SU-DHL-6 (cell line): ENCODE measurements at regions not wholly inside any gene's neighbourhood (a gene's known extent, or its start where the extent isn't known, plus 50 kb on each side); places are given as distances from the start of the nearest gene placed in this dataset.

Experiments used
- H2AFZ ChIP-seq: fragments of 200-600 bp; sonication (generic); 2 replicates; pipeline ENCODE4 v1.6.1; 2014; ENCODE audit warnings: low read depth, mild to moderate bottlenecking, moderate library complexity, mixed read lengths, antibody characterized with exemption, low read length; ENCODE audit not compliant: severe bottlenecking
- H3F3A ChIP-seq: fragments of 200-600 bp; shearing (Covaris generic); 2 replicates; pipeline ENCODE4 v1.6.0; 2016; ENCODE audit warnings: antibody characterized with exemption, mild to moderate bottlenecking; ENCODE audit not compliant: insufficient read depth
- H3K27ac ChIP-seq: fragments of 200-600 bp; sonication (generic); 2 replicates; pipeline ENCODE4 v1.5.1; 2016; ENCODE audit warnings: low read depth, mild to moderate bottlenecking, low read length, moderate library complexity, mixed read lengths
- H3K27me3 ChIP-seq: fragments of 200-600 bp; sonication (generic), shearing (Covaris generic); 2 replicates; pipeline ENCODE4 v1.6.0; 2014; ENCODE audit warnings: mild to moderate bottlenecking, low read length
- H3K36me3 ChIP-seq: fragments of 200-600 bp; sonication (generic); 2 replicates; pipeline ENCODE4 v1.6.1; 2014; ENCODE audit warnings: mild to moderate bottlenecking, low read length, mixed read lengths
- H3K4me2 ChIP-seq: fragments of 300-600, 200-600 bp; shearing (Covaris generic), sonication (generic); 2 replicates; pipeline ENCODE4 v1.6.0; 2014; ENCODE audit warnings: low read length, low read depth, mild to moderate bottlenecking; ENCODE audit not compliant: poor library complexity, severe bottlenecking
- H3K4me3 ChIP-seq: fragments of 200-600 bp; sonication (generic); 2 replicates; pipeline ENCODE4 v1.5.1; 2014; ENCODE audit warnings: antibody characterized with exemption, low read length, mild to moderate bottlenecking, mixed read lengths; ENCODE audit not compliant: insufficient read depth, poor library complexity, severe bottlenecking
- H3K79me2 ChIP-seq: fragments of 200-600 bp; sonication (generic); 2 replicates; pipeline ENCODE4 v1.6.1; 2014; ENCODE audit warnings: mild to moderate bottlenecking, low read length, moderate library complexity; ENCODE audit not compliant: insufficient read depth
- H3K9ac ChIP-seq: fragments of 200-600 bp; sonication (generic); 2 replicates; pipeline ENCODE4 v1.7.0; 2014; ENCODE audit warnings: mild to moderate bottlenecking, low read length
- H3K9me2 ChIP-seq: fragments of 200-600 bp; sonication (generic); replicated peaks from 2 replicates; pipeline ENCODE4 v1.6.1; 2014; ENCODE audit warnings: low read length; ENCODE audit not compliant: insufficient read depth
- H3K9me3 ChIP-seq: fragments of 200-600 bp; sonication (generic); 2 replicates; pipeline ENCODE4 v1.6.1; 2014; ENCODE audit warnings: low read length, mixed read lengths; ENCODE audit not compliant: insufficient read depth
- H4K20me1 ChIP-seq: fragments of 200-600 bp; sonication (generic); 2 replicates; pipeline ENCODE4 v1.6.1; 2014; ENCODE audit warnings: low read depth, mild to moderate bottlenecking, antibody characterized with exemption, low read length, moderate library complexity, mixed read lengths
- EZH2phosphoT487 ChIP-seq: fragments of 200-600 bp; sonication (generic), shearing (Covaris generic); conservative IDR thresholded peaks from 2 replicates; pipeline ENCODE4 v1.6.1; 2018; ENCODE audit warnings: mild to moderate bottlenecking, antibody characterized with exemption, low read length, moderate library complexity, mixed read lengths
- TF ChIP-seq, protein P1 (sequence below): fragments of 200-600 bp; sonication (generic); IDR thresholded peaks from one replicate; pipeline ENCODE4 v1.5.1; 2017; ENCODE audit warnings: antibody characterized with exemption, mild to moderate bottlenecking, low read length, moderate library complexity; ENCODE audit not compliant: insufficient read depth, poor library complexity, severe bottlenecking

DNA sequence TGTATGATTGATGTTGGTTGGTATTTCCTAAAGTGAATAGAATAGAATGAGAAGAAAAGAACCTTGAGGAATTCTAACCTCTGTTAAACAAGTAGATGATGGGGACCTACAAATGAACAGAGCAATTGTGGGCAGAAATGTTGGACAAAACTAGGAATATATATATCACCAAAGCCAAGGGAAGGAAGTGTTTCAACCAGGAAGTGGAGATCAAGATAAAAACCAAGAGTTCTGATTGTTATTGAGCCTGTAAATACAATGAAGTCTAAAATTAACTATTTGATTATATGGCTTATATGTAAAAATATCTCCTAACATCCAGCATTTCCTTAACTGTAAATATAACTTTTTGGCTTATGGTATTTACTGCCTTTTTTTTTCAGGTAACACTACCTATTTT lies 730.0 kb downstream of the SOCS6 start:
- no peaks in the 10 kb centered on the region for H3F3A ChIP-seq
- no peak overlapping the region for H3K27ac ChIP-seq
- H3K4me3 ChIP-seq: no peak overlapping the region
- no peak overlapping the region for H3K9ac ChIP-seq
- no peaks in the 10 kb centered on the region for H3K9me3 ChIP-seq
- H3K79me2 ChIP-seq: no peaks in the 10 kb centered on the region
- H3K36me3 ChIP-seq: no peaks in the 10 kb centered on the region
- H2AFZ ChIP-seq: no peak overlapping the region
- H3K27me3 ChIP-seq: no peaks in the 10 kb centered on the region
- H3K4me2 ChIP-seq: no peak overlapping the region
- TF ChIP-seq, protein P1, sequence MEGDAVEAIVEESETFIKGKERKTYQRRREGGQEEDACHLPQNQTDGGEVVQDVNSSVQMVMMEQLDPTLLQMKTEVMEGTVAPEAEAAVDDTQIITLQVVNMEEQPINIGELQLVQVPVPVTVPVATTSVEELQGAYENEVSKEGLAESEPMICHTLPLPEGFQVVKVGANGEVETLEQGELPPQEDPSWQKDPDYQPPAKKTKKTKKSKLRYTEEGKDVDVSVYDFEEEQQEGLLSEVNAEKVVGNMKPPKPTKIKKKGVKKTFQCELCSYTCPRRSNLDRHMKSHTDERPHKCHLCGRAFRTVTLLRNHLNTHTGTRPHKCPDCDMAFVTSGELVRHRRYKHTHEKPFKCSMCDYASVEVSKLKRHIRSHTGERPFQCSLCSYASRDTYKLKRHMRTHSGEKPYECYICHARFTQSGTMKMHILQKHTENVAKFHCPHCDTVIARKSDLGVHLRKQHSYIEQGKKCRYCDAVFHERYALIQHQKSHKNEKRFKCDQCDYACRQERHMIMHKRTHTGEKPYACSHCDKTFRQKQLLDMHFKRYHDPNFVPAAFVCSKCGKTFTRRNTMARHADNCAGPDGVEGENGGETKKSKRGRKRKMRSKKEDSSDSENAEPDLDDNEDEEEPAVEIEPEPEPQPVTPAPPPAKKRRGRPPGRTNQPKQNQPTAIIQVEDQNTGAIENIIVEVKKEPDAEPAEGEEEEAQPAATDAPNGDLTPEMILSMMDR: no peak
- TF ChIP-seq EZH2phosphoT487: no peak
- no peaks in the 10 kb centered on the region for H4K20me1 ChIP-seq
- no peaks in the 10 kb centered on the region for H3K9me2 ChIP-seq

DNA sequence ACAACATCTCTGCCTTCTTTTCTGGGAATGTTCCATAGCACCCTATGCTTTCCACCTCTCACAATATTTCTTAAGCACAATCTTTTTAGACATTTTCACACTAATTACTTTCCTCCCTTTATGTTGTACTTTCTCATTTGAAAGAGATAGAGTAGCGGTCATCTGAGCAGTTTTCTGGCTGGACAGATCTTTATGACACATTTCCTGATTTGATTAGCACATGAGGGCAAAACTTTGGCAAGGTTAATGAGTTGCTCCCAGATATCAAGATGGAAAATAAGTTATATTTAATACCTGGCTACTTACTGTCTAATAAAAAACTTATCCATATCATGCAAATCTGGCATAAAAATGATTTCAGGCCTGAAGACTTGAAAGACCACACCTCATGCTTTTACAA lies 723.9 kb downstream of the SOCS6 start:
- Histone ChIP-seq H3K4me3 (no peak overlapping the region), H4K20me1 (no peaks in the 10 kb centered on the region), H3K9me3 (no peaks in the 10 kb centered on the region), H3K4me2 (no peak overlapping the region), H3K27me3 (no peaks in the 10 kb centered on the region), H3K27ac (no peak overlapping the region), H3K9me2 (no peaks in the 10 kb centered on the region), H3K79me2 (no peaks in the 10 kb centered on the region), H3K9ac (no peak overlapping the region), H3K36me3 (no peaks in the 10 kb centered on the region), H3F3A (no peaks in the 10 kb centered on the region), H2AFZ (no peak overlapping the region)
- TF ChIP-seq, protein P1: no peak
- no peak for TF ChIP-seq EZH2phosphoT487

DNA sequence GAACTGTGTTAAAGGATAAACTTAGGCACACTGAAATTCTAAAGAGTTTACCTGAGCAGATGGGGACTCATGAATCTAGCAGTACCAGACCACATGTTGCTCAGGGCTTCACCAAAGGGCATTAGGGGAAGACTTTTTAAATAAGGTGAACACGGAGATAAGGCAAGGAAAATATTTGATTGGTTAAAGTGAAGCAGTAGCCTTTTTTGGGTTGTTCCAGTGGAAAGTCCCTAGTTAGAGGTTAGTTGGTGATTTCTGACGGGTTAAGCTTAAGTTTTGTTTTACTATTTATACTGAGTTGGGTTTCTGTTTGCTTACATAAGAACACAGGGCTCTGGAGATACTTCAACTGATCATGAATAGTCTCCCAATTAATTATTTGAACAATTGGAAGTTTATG lies 722.5 kb downstream of the SOCS6 start:
- Histone ChIP-seq H3K36me3 (no peaks in the 10 kb centered on the region), H3K9ac (no peak overlapping the region), H3K9me2 (no peaks in the 10 kb centered on the region), H3F3A (no peaks in the 10 kb centered on the region), H3K9me3 (no peaks in the 10 kb centered on the region), H3K27ac (no peak overlapping the region), H3K79me2 (no peaks in the 10 kb centered on the region), H3K4me3 (no peak overlapping the region), H3K4me2 (no peak overlapping the region), H4K20me1 (no peaks in the 10 kb centered on the region), H2AFZ (no peak overlapping the region), H3K27me3 (no peaks in the 10 kb centered on the region)
- TF ChIP-seq, protein P1: no peak
- TF ChIP-seq EZH2phosphoT487: no peak
